HCT116 (cell line): ENCODE measurements at regions not wholly inside any gene's neighbourhood (a gene's known extent, or its start where the extent isn't known, plus 50 kb on each side); places are given as distances from the start of the nearest gene placed in this dataset.

Experiments
- ATAC-seq: fragments of 200-7000 bp; cut with Tn5 transposase; 2 replicates; pipeline ENCODE4 v1.9.1; 2020; ENCODE audit warnings: mild to moderate bottlenecking, moderate library complexity
- BruUV-seq: library from RNA; stranded (reverse); fragments of 400-500 nt; replicated peaks from 2 replicates; lab custom pipeline; 2021; lab: Mats Ljungman, UMichigan
- CTCF ChIA-PET: fragments of 300-600 bp; sonication (Branson Sonifier 250); formaldehyde crosslinking; loops from one replicate; lab custom pipeline; 2021; ENCODE audit warnings: antibody characterized with exemption; lab: Charles Lee
- POLR2A ChIA-PET: fragments of 300-600, 350-600 bp; sonication (Branson Sonifier 250); formaldehyde crosslinking; loops from one replicate; lab custom pipeline; 2021; ENCODE audit warnings: antibody characterized with exemption; lab: Charles Lee
- RAD21 ChIA-PET, 2 experiments: fragments of 300-600 bp; sonication (Branson Sonifier 250); formaldehyde crosslinking; loops; one replicate each; lab custom pipeline; 2023; ENCODE audit warnings: low total read pairs in 2 of 2; ENCODE audit not compliant: uncharacterized antibody in 2 of 2, unreplicated experiment in 2 of 2, low non-redundant PET in 1 of 2; lab: Charles Lee
- DNase-seq: peaks from one replicate; pipeline ENCODE4 v3.0.0-alpha.2; 2010; ENCODE audit warnings: low read depth, low spot score
- H2AFZ ChIP-seq: fragments of 200-600 bp; shearing (Covaris generic), sonication (generic); 2 replicates; pipeline ENCODE4 v1.6.1; 2017; ENCODE audit warnings: low read depth, mixed run types, mixed read lengths, antibody characterized with exemption, low read length; ENCODE audit not compliant: poor library complexity, severe bottlenecking
- H3K27ac ChIP-seq: 2 replicates; pipeline ENCODE4 v1.5.1; 2012; ENCODE audit warnings: low read depth, low read length
- H3K27me3 ChIP-seq: fragments of 200-600 bp; sonication (generic); 2 replicates; pipeline ENCODE4 v1.6.1; 2016; ENCODE audit warnings: mixed run types, low read length, mixed read lengths; ENCODE audit not compliant: insufficient read depth
- H3K36me3 ChIP-seq, 2 experiments: fragments of 200-500 bp in 1 of 2; fragments of 200-600 bp in 1 of 2; sonication (Bioruptor generic) in 1 of 2; sonication (generic) in 1 of 2; 2 replicates each; pipeline versions ENCODE4 v1.5.1 to v1.6.1; 2014 to 2016; ENCODE audit warnings: low read length in 2 of 2, inconsistent platforms in 1 of 2, mixed read lengths in 1 of 2, mixed run types in 1 of 2; ENCODE audit not compliant: insufficient read depth in 2 of 2, control insufficient read depth in 1 of 2
- H3K4me1 ChIP-seq, 2 experiments: fragments of 200-600 bp in 1 of 2; sonication (generic) in 1 of 2; 2 replicates each; pipeline versions ENCODE4 v1.5.1 to v1.6.1; 2012 to 2017; ENCODE audit warnings: low read length in 2 of 2, inconsistent platforms in 1 of 2, mild to moderate bottlenecking in 1 of 2, mixed read lengths in 1 of 2, mixed run types in 1 of 2, moderate library complexity in 1 of 2; ENCODE audit not compliant: insufficient read depth in 2 of 2, control insufficient read depth in 1 of 2
- H3K4me2 ChIP-seq: fragments of 200-600 bp; sonication (generic); 2 replicates; pipeline ENCODE4 v1.6.1; 2017; ENCODE audit warnings: mixed run types, low read length, mixed read lengths
- H3K4me3 ChIP-seq, 2 experiments: fragments of 200-600 bp in 1 of 2; sonication (generic) in 1 of 2; replicated peaks in 1 of 2; 2 replicates each; pipeline ENCODE4 v1.5.1; 2011 to 2016; ENCODE audit warnings: low read length in 2 of 2, control low read depth in 1 of 2, low read depth in 1 of 2, mild to moderate bottlenecking in 1 of 2, mixed read lengths in 1 of 2, mixed run types in 1 of 2
- H3K79me2 ChIP-seq: fragments of 200-600 bp; sonication (generic); 2 replicates; pipeline ENCODE4 v1.6.1; 2017; ENCODE audit warnings: mild to moderate bottlenecking, mixed run types, low read length, moderate library complexity, mixed read lengths; ENCODE audit not compliant: insufficient read depth
- H3K9ac ChIP-seq: fragments of 200-600 bp; sonication (generic); 2 replicates; pipeline ENCODE4 v1.6.1; 2016; ENCODE audit warnings: low read length, mixed read lengths
- H3K9me2 ChIP-seq: fragments of 200-600 bp; sonication (generic), shearing (Covaris generic); 2 replicates; pipeline ENCODE4 v1.6.1; 2017; ENCODE audit warnings: mixed run types, mild to moderate bottlenecking, moderate library complexity; ENCODE audit not compliant: insufficient read depth
- H3K9me3 ChIP-seq, 2 experiments: fragments of 200-500 bp in 1 of 2; fragments of 200-600 bp in 1 of 2; sonication (Bioruptor generic) in 1 of 2; sonication (generic) in 1 of 2; 2 replicates each; pipeline ENCODE4 v1.6.1; 2014 to 2017; ENCODE audit warnings: low read length in 2 of 2, mixed read lengths in 2 of 2, inconsistent platforms in 1 of 2, low read depth in 1 of 2, mild to moderate bottlenecking in 1 of 2, mixed run types in 1 of 2, moderate library complexity in 1 of 2; ENCODE audit not compliant: control insufficient read depth in 1 of 2, insufficient read depth in 1 of 2
- H4K20me1 ChIP-seq: fragments of 200-600 bp; sonication (generic), shearing (Covaris generic); 2 replicates; pipeline ENCODE4 v1.6.1; 2017; ENCODE audit warnings: mixed run types, mild to moderate bottlenecking, moderate library complexity; ENCODE audit not compliant: insufficient read depth
- ATF3 ChIP-seq: IDR thresholded peaks from 2 replicates; pipeline ENCODE4 v1.6.1; 2012
- CBX3 ChIP-seq: IDR thresholded peaks from 2 replicates; pipeline ENCODE4 v1.6.1; 2012; ENCODE audit warnings: low read depth
- CEBPB ChIP-seq: IDR thresholded peaks from 2 replicates; pipeline ENCODE4 v1.6.1; 2012; ENCODE audit warnings: low read depth
- CTCF ChIP-seq, 3 experiments: fragments of 200-600 bp in 1 of 3; sonication (generic) in 1 of 3; IDR thresholded peaks in 2 of 3; conservative IDR thresholded peaks in 1 of 3; 2 replicates each; pipeline ENCODE4 v1.5.1; 2012 to 2017; ENCODE audit warnings: low read depth in 2 of 3, low read length in 2 of 3, antibody characterized with exemption in 1 of 3, borderline replicate concordance in 1 of 3, control low read depth in 1 of 3, mild to moderate bottlenecking in 1 of 3, mixed read lengths in 1 of 3, mixed run types in 1 of 3, moderate library complexity in 1 of 3; ENCODE audit not compliant: insufficient read depth in 1 of 3
- EGR1 ChIP-seq: IDR thresholded peaks from 2 replicates; pipeline ENCODE4 v1.6.1; 2012; ENCODE audit warnings: low read depth
- ELF1 ChIP-seq: IDR thresholded peaks from 2 replicates; pipeline ENCODE4 v1.6.1; 2012; ENCODE audit warnings: low read depth, borderline replicate concordance
- EZH2 ChIP-seq: fragments of 200-600 bp; sonication (generic); IDR thresholded peaks from 2 replicates; pipeline ENCODE4 v1.6.1; 2017; ENCODE audit warnings: antibody characterized with exemption, mixed run types
- EZH2phosphoT487 ChIP-seq: fragments of 200-600 bp; IDR thresholded peaks from 2 replicates; pipeline ENCODE4 v1.6.1; 2018; ENCODE audit warnings: antibody characterized with exemption, borderline replicate concordance
- FOSL1 ChIP-seq: IDR thresholded peaks from 2 replicates; pipeline ENCODE4 v1.6.1; 2012; ENCODE audit warnings: low read depth
- JUND ChIP-seq: IDR thresholded peaks from 2 replicates; pipeline ENCODE4 v1.6.1; 2012
- POLR2A ChIP-seq: IDR thresholded peaks from 2 replicates; pipeline ENCODE4 v1.7.0; 2011; ENCODE audit warnings: borderline replicate concordance; ENCODE audit not compliant: insufficient read depth, insufficient read length; ENCODE audit errors: extremely low read depth
- POLR2AphosphoS5 ChIP-seq: IDR thresholded peaks from 2 replicates; pipeline ENCODE4 v1.6.1; 2011; ENCODE audit warnings: mild to moderate bottlenecking, low read depth, low read length, moderate library complexity
- RAD21 ChIP-seq: IDR thresholded peaks from 2 replicates; pipeline ENCODE4 v1.6.1; 2012; ENCODE audit warnings: low read depth, mild to moderate bottlenecking
- REST ChIP-seq: IDR thresholded peaks from 2 replicates; pipeline ENCODE4 v1.6.1; 2012; ENCODE audit warnings: low read depth
- SP1 ChIP-seq: IDR thresholded peaks from 2 replicates; pipeline ENCODE4 v1.6.1; 2012; ENCODE audit warnings: low read depth
- SRF ChIP-seq: IDR thresholded peaks from 2 replicates; pipeline ENCODE4 v1.6.1; 2012; ENCODE audit warnings: low read depth
- TCF7L2 ChIP-seq: IDR thresholded peaks from 2 replicates; pipeline ENCODE4 v1.7.0; 2011; ENCODE audit warnings: borderline replicate concordance, inconsistent platforms; ENCODE audit not compliant: insufficient read depth, insufficient read length; ENCODE audit errors: extremely low read depth
- YY1 ChIP-seq: IDR thresholded peaks from 2 replicates; pipeline ENCODE4 v1.6.1; 2011; ENCODE audit warnings: low read length, low read depth, moderate library complexity, mild to moderate bottlenecking; ENCODE audit not compliant: insufficient replicate concordance; ENCODE audit errors: extremely low read depth
- ZNF274 ChIP-seq: fragments of 200-500 bp; sonication (Bioruptor generic); IDR thresholded peaks from 2 replicates; pipeline ENCODE4 v1.6.1; 2014; ENCODE audit warnings: mild to moderate bottlenecking, low read depth, low read length, inconsistent platforms
- intact Hi-C: fragments of 100-400 bp; cut with micrococcal nuclease; formaldehyde crosslinking; loops from 2 replicates; pipeline ENCODE4 v1.10.0; 2022
- TF ChIP-seq, protein P1 (sequence below): IDR thresholded peaks from 2 replicates; pipeline ENCODE4 v1.6.1; 2012

DNA sequence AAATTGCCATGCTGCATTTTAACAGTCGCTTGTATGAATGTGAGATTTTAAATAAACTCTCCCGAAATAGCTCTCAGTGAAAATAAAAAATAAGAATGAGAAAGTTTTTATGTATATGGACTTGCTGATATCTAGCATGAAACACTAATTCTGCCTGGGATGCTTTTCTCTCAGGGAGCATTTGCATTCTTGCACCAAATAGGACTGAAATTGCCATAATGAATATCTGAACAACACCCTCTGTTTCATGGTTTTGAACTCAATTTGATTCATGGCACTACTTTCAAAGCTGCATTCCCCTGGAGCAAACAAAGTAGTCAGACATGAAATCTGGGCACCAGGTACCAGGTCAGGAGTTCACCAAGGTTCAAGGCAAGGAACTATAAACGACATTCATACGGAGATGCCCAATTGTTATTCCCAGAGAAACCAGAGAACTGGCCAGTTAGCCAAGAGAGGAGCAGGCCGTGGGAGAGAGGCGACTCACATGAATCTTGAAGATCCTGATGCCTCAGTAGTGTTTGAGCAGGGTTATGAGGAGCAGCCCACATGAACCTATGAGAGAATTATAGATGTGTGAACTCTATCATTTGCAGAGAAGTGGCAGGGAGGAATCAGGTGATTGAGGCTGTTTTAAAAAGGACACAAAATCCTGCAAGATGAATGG is 270.6 kb upstream of the ZC3H12C start:
- H3K36me3 ChIP-seq = no peaks in the 10 kb centered on the region
- H3K9me3 ChIP-seq = no peaks in the 10 kb centered on the region
- TF ChIP-seq ELF1 (no peak), CBX3 (no peak), EZH2 (no peak), FOSL1 (no peak), EGR1 (no peak), REST (no peak), JUND (no peak), SP1 (no peak), CEBPB (no peak), YY1 (no peak), RAD21 (no peak), TCF7L2 (no peak), EZH2phosphoT487 (no peak), ATF3 (no peak), POLR2AphosphoS5 (no peak), CTCF (IDR thresholded peaks at IDR 0.05 in 2 of 3, conservative IDR thresholded peaks at IDR 0.05 in 1 of 3; ENCODE audit: borderline replicate concordance in 1 of 3, insufficient read depth in 1 of 3, low read depth in 2 of 3, low read length in 2 of 3) (no peak), SRF (no peak), ZNF274 (no peak), POLR2A (no peak)
- TF ChIP-seq, protein P1, sequence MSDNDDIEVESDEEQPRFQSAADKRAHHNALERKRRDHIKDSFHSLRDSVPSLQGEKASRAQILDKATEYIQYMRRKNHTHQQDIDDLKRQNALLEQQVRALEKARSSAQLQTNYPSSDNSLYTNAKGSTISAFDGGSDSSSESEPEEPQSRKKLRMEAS = no peak
- TF ChIP-seq, all 23 proteins: peak for 0
- H2AFZ ChIP-seq = no peak overlapping the region
- H3K27ac ChIP-seq = no peak overlapping the region
- ATAC-seq (no peak), DNase-seq (no peak)
- H3K9me2 ChIP-seq = no peaks in the 10 kb centered on the region
- intact Hi-C loops = no loop called here
- H4K20me1 ChIP-seq = no peaks in the 10 kb centered on the region
- H3K4me2 ChIP-seq = no peak overlapping the region
- no TSS peak for BruUV-seq
- ChIA-PET POLR2A (no interaction called here), CTCF (no interaction called here), RAD21 (no interaction called here)
- H3K4me1 ChIP-seq = no peaks in the 10 kb centered on the region
- H3K27me3 ChIP-seq = no peaks in the 10 kb centered on the region
- no peak overlapping the region for H3K9ac ChIP-seq
- H3K4me3 ChIP-seq = no peak overlapping the region
- no peaks in the 10 kb centered on the region for H3K79me2 ChIP-seq
